ENCODE measurements at regions not wholly inside any gene's neighbourhood (a gene's known extent, or its start where the extent isn't known, plus 50 kb on each side); places are given as distances from the start of the nearest gene placed in this dataset.
"Not testable (repeated sequence)": the region's sequence is repeated elsewhere in the genome, so short reads cannot be mapped to it uniquely, and the experiment has no call there.

DNA sequence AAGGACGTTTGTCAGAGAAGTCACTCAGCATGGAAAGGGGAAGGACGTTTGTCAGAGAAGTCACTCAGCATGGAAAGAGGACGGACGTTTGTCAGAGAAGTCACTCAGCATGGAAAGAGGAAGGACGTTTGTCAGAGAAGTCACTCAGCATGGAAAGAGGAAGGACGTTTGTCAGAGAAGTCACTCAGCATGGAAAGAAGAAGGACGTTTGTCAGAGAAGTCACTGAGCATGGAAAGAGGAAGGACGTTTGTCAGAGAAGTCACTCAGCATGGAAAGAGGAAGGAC is 71.2 kb upstream of the TWIST2 start:
- TF ChIP-seq, protein P1, sequence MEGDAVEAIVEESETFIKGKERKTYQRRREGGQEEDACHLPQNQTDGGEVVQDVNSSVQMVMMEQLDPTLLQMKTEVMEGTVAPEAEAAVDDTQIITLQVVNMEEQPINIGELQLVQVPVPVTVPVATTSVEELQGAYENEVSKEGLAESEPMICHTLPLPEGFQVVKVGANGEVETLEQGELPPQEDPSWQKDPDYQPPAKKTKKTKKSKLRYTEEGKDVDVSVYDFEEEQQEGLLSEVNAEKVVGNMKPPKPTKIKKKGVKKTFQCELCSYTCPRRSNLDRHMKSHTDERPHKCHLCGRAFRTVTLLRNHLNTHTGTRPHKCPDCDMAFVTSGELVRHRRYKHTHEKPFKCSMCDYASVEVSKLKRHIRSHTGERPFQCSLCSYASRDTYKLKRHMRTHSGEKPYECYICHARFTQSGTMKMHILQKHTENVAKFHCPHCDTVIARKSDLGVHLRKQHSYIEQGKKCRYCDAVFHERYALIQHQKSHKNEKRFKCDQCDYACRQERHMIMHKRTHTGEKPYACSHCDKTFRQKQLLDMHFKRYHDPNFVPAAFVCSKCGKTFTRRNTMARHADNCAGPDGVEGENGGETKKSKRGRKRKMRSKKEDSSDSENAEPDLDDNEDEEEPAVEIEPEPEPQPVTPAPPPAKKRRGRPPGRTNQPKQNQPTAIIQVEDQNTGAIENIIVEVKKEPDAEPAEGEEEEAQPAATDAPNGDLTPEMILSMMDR (IDR thresholded peaks at IDR 0.05), result not testable (repeated sequence)
- not testable (repeated sequence) for TF ChIP-seq TCF7L2 (IDR thresholded peaks at IDR 0.05; ENCODE audit: low read depth, low read length); POLR2AphosphoS5 (IDR thresholded peaks at IDR 0.05; ENCODE audit: low read depth, low read length); SIN3A (IDR thresholded peaks at IDR 0.05; ENCODE audit: borderline replicate concordance, insufficient read depth, low read depth, low read length)
- TF ChIP-seq, protein P2, sequence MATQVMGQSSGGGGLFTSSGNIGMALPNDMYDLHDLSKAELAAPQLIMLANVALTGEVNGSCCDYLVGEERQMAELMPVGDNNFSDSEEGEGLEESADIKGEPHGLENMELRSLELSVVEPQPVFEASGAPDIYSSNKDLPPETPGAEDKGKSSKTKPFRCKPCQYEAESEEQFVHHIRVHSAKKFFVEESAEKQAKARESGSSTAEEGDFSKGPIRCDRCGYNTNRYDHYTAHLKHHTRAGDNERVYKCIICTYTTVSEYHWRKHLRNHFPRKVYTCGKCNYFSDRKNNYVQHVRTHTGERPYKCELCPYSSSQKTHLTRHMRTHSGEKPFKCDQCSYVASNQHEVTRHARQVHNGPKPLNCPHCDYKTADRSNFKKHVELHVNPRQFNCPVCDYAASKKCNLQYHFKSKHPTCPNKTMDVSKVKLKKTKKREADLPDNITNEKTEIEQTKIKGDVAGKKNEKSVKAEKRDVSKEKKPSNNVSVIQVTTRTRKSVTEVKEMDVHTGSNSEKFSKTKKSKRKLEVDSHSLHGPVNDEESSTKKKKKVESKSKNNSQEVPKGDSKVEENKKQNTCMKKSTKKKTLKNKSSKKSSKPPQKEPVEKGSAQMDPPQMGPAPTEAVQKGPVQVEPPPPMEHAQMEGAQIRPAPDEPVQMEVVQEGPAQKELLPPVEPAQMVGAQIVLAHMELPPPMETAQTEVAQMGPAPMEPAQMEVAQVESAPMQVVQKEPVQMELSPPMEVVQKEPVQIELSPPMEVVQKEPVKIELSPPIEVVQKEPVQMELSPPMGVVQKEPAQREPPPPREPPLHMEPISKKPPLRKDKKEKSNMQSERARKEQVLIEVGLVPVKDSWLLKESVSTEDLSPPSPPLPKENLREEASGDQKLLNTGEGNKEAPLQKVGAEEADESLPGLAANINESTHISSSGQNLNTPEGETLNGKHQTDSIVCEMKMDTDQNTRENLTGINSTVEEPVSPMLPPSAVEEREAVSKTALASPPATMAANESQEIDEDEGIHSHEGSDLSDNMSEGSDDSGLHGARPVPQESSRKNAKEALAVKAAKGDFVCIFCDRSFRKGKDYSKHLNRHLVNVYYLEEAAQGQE (IDR thresholded peaks at IDR 0.05; ENCODE audit: insufficient read depth in 1 of 2, low read depth in 2 of 2, low read length in 1 of 2), result not testable (repeated sequence)
